HG03521 (cell line): ENCODE measurements at regions not wholly inside any gene's neighbourhood (a gene's known extent, or its start where the extent isn't known, plus 50 kb on each side); places are given as distances from the start of the nearest gene placed in this dataset.

Source experiments
- ATAC-seq: cut with Tn5 transposase; IDR thresholded peaks from one replicate; pipeline ENCODE4 v1.9.1; 2021; ENCODE audit warnings: mild to moderate bottlenecking, moderate library complexity; ENCODE audit not compliant: unreplicated experiment

GRCh38 chr2:5985536-5986385 lies 293.6 kb downstream of the SOX11 start:
- ATAC-seq = no peak

- no peak for ATAC-seq
These were observed 294.9 kb downstream of the SOX11 start for GRCh38 chr2:5986801-5987787.

GRCh38 chr2:5988120-5988519 lies 295.9 kb downstream of the SOX11 start:
- ATAC-seq = no peak

DNA sequence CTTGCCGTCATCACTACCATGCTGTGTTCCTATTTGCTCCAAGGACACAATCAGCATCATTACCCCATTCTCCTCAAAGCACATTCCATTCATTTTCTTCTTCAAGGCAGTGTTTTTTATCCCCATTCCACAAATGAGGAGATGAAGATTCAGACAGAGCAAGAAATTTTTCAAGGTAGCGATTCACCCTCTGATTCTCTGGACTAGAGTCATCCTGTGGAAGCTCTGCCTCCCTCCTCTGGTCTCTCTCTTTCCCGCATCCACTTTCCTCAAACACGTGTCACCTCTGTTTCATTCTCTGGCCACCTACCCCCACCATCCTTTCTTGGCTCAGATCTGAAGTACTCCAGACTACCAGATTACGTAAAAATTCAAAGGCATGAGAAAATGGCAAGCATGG lies 297.9 kb downstream of the SOX11 start:
- ATAC-seq = no peak

DNA sequence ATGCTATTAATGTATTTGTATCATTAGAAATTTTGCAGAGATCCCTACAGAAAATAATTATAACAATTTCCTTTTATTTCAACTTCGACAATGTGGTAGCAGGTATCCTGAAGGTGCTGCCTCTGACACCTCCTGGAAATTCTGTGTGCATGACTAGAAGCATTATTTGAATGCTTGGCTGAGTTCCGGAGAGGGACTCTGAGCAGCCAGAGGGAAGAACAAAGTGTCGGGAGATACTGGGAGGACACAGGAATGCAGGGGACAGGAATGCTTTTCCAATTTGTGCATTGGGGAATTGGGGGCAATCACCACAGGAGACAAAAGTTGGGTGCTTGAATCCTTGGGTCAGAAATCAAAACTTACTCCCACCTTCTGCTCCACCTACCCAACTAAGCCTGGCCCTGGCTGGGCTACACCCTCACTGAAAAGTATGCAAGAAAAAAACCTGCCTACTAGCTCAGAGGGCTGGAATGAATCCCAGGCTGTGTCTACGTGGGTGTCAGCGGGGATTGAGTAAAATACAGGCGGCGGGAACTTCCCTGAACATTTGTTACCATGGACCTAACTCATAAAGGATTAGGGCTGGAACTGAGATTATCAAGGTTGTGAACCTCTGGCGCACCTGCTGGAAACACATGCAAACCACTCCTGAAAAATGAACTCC lies 299.3 kb downstream of the SOX11 start:
- ATAC-seq = no peak

DNA sequence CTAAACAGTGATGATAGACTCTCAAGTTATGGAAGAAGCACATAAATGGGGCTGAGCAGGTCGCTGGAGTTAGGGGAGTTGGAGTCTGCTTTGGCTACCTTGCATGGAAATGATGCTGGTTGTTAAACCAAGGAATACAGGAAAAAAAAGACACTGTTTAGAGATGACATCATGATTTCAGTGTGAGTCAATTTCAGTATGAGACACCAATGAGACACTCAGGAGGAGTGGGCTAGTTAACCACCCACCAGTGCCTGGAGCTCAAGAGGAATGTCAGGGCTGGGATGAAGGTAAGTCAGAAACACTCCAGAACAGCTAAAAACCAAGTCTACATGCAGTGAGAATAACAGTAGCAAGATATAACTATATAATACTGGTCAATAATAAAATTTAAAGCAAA lies 303.6 kb downstream of the SOX11 start:
- no peak for ATAC-seq

DNA sequence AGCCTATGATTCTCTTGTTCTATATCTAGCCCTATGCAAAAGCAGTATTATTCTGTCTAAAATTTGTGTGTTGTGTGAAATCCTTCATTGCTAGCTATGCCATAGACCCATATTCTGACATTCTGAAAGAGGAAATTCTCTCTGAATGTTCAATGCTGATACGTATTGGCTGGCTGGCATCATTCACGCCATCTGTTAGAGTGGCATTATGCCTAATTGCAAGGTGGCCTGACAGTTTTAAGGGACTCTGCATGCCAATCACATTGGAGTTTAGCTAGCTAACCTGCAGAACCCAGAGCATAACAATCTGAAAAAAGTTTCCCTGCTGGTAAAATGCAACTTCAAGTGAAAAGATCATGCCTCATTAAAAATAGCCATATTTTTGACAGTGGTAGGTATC lies 316.0 kb downstream of the SOX11 start:
- ATAC-seq = no peak

DNA sequence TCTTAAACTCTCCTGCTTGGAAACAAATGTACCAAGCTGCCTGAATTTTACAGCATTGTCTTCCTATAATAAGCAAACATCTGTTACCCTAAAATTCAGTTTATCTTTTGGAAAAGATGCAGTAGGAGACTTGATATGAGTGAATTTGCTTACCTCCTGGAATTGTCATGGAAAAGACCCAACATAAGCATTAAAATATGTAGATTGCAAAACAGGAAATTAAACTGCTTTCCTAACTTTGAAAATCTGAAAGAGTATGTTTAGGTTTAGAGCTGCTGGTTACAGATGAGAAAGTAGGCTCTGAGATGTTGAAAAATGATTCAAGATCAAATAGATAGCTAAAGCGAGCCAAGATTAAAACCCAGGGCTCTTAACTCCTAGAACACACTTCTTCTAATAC lies 316.5 kb downstream of the SOX11 start:
- ATAC-seq = no peak

GRCh38 chr2:6010163-6010562 lies 318.0 kb downstream of the SOX11 start:
- ATAC-seq = no peak

GRCh38 chr2:6011921-6012320 lies 319.7 kb downstream of the SOX11 start:
- no peak for ATAC-seq

GRCh38 chr2:6017736-6018286 lies 325.6 kb downstream of the SOX11 start:
- no peak for ATAC-seq

DNA sequence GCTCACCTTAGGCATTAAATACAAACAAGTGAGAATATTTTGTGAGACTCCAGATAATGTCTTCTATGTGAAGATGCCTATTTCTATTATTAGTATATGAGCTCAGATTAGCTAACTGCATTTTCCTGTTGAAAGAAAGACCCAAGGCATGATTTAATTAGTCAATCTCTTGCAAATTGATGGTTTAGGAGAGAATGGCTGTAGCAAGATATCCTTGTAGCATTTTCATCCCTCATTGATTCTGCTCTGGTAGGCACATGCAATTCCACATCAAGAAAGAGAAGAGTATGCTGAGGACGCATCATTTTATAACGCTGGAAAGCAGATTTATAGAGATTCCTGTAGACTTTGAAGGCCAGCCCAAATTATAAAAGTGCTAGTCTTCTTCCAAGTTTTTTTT lies 332.0 kb downstream of the SOX11 start:
- ATAC-seq = no peak

DNA sequence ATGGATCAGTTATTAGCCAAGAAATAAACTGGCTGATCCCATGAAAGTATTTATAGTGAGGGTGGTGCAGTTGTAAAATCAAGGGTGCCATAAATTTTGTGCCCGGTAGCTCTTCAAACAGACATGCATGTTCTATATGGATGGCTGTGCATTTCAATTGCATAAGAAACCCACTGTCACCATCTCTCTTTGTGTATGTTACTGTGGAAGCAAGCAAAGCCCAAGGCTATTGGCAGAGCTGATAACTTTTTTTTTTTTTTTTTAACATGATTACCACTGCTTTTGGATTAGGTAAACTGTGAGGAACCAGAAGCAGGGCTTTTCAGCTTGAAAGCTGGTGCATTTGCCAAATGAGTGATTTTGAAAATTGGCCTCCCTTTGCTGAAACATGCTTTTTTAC lies 332.6 kb downstream of the SOX11 start:
- no peak for ATAC-seq

DNA sequence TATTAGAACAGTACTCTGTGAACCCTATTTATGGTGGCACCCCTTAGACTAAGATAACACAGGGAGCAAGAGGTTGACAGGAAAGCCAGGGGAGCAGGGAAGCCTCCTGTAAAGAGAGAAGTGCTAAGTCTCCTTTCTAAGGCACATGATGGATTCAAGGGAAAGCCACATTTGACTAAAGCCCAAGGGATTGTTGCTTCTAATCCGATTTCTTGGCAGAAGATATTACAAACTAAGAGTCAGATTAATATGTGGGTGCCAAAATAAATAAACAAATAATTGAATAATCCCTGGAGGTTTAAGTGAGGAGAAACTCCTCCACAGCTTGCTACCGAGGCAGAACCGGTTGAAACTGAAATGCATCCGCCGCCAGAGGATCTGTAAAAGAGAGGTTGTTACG lies 333.2 kb downstream of the SOX11 start:
- ATAC-seq = no peak

GRCh38 chr2:6027066-6027465 lies 334.9 kb downstream of the SOX11 start:
- ATAC-seq = no peak

DNA sequence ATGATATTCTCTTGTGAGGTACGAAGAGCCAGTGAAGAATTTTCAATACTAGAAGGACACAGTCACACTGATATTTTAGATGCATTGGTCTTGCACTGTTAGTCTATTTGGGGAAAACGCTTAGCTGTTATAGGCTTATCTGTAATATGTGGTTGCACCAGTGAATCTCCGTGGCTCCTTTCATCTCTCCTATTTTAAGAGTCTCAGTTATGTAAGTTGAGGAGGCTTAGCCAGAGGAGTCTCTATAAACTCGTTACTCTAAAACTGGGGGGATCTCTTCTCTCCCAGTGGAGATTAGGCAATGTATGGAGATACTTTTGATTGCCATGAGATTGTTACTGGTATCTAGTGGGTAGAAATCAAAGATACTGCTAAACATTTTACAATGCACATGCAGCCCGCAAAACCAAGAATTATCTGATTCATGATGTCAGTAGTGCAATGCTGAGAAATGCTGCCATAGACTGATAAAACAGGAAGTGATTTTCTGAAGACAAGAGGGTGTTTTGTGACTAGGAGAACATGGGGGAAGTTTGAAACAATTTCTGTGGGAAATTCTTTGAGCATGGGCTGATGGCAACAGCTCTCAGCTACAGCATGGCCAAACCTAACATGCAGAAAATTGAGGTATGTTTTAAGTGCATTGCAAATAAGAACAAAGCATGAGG lies 339.1 kb downstream of the SOX11 start:
- ATAC-seq = no peak

- ATAC-seq = no peak
These were observed 344.0 kb downstream of the SOX11 start for GRCh38 chr2:6036211-6036610.

DNA sequence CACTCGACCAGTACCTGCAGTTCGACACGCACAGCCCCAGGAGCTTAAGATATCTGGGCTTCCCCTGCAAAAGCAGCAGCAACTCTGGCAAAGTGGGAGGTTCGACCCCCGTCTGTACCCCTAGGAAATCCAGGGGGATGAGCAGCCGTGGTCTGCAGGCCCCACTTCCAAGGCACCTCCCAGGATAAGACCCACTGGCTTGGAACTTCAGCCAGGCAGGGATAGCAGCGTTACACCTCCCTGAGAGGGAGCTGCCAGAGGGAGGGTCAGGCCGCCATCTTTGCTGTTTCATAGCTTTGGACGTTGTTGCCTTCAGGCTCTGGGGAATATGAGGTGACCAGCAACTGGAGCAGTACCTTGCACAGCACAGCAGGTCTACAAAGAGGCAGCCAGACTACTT lies 351.1 kb downstream of the SOX11 start:
- no peak for ATAC-seq

- ATAC-seq = no peak
These were observed 360.5 kb downstream of the SOX11 start for GRCh38 chr2:6052649-6053048.

GRCh38 chr2:6053743-6054142 lies 361.6 kb downstream of the SOX11 start:
- no peak for ATAC-seq
